Epithelial cell of esophagus (primary cell): ENCODE measurements at regions not wholly inside any gene's neighbourhood (a gene's known extent, or its start where the extent isn't known, plus 50 kb on each side); places are given as distances from the start of the nearest gene placed in this dataset.

Experiments
- DNase-seq: peaks from one replicate; pipeline ENCODE4 v3.0.0; 2010; ENCODE audit warnings: low read depth
- H3K4me3 ChIP-seq: 2 replicates; pipeline ENCODE4 v1.5.1; 2011; ENCODE audit warnings: mild to moderate bottlenecking, low read length, control low read depth
- TF ChIP-seq, protein P1 (sequence below): IDR thresholded peaks from 2 replicates; pipeline ENCODE4 v1.5.1; 2011; ENCODE audit warnings: low read depth, mild to moderate bottlenecking, low read length, control low read depth, inconsistent platforms; ENCODE audit not compliant: insufficient read depth; ENCODE audit errors: missing control alignments

DNA sequence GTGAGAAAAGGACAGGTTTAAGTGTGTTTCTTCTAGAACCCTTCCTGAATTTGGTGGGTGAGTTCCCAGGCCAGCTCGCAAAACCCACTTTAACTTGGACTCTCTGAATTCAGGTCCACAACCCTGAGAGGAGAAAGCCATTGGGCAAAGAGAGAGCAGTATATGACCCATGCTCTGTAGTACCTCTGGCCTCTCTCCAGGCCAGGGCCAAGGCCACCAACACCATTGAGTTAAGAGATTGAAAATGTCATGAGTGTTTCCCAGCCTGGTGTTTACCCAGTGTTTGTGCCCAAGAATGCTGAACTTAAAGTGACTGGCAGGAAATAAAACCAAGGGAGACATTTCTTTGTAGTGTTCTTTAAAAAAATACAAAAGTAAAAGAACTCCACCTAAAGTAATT, 410.4 kb upstream of the CDH5 start:
- TF ChIP-seq, protein P1, sequence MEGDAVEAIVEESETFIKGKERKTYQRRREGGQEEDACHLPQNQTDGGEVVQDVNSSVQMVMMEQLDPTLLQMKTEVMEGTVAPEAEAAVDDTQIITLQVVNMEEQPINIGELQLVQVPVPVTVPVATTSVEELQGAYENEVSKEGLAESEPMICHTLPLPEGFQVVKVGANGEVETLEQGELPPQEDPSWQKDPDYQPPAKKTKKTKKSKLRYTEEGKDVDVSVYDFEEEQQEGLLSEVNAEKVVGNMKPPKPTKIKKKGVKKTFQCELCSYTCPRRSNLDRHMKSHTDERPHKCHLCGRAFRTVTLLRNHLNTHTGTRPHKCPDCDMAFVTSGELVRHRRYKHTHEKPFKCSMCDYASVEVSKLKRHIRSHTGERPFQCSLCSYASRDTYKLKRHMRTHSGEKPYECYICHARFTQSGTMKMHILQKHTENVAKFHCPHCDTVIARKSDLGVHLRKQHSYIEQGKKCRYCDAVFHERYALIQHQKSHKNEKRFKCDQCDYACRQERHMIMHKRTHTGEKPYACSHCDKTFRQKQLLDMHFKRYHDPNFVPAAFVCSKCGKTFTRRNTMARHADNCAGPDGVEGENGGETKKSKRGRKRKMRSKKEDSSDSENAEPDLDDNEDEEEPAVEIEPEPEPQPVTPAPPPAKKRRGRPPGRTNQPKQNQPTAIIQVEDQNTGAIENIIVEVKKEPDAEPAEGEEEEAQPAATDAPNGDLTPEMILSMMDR = no peak
- H3K4me3 ChIP-seq = no peak overlapping the region
- DNase-seq = no peak

DNA sequence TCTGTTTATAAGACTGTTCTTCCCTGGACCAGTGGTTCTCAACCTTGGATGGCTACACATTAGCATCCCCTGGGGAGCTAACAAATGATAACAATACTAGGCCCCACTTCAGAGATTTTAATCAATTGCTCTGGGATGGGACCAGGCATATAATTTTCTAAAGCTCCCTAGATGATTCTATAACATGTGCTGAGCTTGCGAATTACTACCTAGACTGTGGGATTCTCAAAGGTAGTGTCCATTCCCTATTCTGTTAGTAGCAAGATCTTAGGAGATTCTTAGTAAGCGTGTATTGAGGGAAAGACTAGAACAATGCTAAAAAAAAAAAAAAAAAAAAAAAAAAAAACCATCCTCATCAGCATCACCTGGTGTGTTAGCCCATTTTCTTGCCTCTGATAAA, 412.0 kb upstream of the CDH5 start:
- TF ChIP-seq, protein P1 = no peak
- H3K4me3 ChIP-seq = no peak overlapping the region
- DNase-seq = no peak

DNA sequence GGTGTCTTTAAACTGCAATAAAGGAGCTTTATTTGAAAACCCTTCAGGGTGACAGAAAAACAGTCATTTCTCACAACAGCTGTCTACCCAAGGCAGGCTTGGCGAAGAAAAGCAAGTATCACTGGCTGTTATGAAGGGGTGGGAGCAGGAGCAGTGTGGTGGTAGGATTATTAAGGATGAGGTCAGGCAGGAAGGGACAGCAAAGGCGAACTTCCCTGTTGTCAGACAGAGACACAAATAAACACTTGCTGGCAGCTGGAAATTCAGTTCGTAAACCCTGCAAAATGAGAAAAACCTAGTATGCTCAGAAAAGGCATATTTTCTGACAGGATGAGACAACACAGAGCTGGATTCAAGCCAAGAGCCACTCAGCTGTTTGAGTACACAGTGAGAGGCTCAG, 416.3 kb upstream of the CDH5 start:
- DNase-seq = no peak
- H3K4me3 ChIP-seq = no peak overlapping the region

DNA sequence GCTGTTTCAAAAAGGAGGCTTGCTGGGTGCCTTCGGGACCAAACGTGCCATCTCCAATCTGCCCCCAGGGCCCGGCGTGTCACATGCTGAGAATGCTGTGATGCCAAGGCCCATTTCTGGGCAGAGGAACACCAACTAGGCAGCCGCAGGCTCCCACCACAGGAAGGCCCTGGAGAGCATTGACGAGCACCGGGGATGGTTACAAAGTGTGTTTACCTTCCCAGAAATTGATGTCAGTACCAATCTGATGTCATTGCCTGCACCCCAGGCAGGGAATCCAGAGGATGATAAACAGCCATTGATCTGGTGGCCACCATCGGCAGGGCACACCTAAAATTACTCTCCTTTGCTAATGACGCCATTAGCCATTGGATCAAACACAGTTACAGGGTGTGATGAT, 418.1 kb upstream of the CDH5 start:
- TF ChIP-seq, protein P1 = no peak
- H3K4me3 ChIP-seq = no peak overlapping the region
- DNase-seq = no peak

More for the DNA sequence above, 416.3 kb upstream of the CDH5 start:
- TF ChIP-seq, protein P1 = no peak

DNA sequence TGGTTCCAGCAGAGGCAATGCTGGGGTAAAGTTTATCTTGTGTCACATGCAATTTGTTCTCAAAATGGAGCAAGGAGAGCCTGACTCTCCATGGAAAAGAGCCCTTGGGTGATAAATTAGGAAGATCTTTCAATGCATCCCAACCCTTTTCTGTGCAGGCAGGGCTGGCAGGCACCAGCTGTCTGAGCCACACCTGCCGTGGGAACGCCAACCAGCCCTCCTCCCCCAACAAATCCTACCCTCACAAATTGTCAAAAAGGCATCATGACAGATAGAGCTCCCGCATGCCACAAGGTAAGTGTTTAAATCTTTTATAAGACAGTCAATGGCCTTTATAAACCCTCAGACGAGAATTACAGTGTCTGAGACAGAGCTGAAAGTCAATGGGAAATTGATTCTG, 418.5 kb upstream of the CDH5 start:
- TF ChIP-seq, protein P1 = no peak
- DNase-seq = no peak
- no peak overlapping the region for H3K4me3 ChIP-seq

DNA sequence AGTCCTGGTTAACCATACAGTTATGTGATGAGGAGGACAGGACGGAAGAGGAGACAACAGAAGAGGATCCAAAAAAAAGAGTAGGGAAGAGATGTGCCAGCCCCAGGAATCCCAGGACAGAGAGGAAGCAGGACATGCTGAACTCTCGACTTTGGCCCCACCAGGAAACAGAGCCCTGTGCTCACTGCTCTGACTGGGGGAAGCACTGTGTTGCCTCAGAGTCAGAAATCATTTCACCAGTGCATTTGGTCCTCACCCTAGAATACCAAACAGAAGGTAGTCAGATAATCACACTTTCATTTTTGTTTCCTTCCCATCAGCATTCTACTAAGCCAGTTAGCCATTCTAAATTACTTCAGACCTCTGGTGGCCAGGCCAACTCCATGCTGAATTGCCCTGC, 421.0 kb upstream of the CDH5 start:
- DNase-seq = no peak
- no peak overlapping the region for H3K4me3 ChIP-seq
- TF ChIP-seq, protein P1 = no peak

DNA sequence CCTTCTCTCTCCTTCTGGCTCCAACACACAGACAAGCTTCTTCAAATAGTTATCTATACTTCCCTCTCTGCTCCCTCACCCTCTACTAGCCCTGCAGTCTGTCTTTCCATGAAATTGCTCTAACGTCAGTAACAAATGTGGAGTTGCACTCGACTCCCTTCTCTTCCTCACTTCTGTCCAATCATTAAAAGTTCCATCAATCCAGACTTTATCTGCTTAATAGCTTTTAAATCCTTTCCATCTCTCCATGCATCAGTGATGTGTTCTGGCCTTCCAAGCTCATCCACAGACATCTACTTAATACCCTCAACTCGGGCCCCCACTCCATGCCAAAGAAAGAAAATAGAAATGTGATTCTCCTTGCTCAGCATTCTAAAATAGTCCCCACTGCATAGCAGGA, 422.1 kb upstream of the CDH5 start:
- TF ChIP-seq, protein P1 = no peak
- H3K4me3 ChIP-seq = no peak overlapping the region
- no peak for DNase-seq
